Endometrium (tissue), 2 donors: ENCODE measurements at regions not wholly inside any gene's neighbourhood (a gene's known extent, or its start where the extent isn't known, plus 50 kb on each side); places are given as distances from the start of the nearest gene placed in this dataset.

Experiments used
- FAIRE-seq: peaks from 2 replicates; lab custom pipeline; 2012; peaks lifted over from hg19 to GRCh38; lab: Jason Lieb, UNC
- donor health status: control.
- donor health status: control.

DNA sequence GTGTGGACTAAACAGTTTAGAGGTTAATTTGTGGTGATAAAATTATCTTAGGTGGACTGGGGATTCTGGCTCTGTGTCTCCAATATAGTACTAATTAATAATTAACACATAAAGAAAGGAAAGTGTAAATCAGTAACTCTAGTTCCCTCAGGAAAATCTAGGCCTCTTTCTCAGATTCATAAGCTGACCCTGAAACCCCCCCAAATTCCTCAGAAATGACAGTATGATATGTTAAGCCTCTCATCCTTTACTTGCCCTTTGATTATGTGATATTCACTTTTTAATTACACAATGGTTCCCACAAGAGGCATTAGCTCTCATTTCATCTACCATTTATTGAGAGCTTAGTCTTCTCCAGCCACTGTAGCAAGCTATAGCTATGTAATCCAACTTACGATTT is 636.2 kb upstream of the SEMA6A start:
- no peak for FAIRE-seq

- FAIRE-seq: no peak
Measured at GRCh38 chr5:117209479-117209878, 634.9 kb upstream of the SEMA6A start.

DNA sequence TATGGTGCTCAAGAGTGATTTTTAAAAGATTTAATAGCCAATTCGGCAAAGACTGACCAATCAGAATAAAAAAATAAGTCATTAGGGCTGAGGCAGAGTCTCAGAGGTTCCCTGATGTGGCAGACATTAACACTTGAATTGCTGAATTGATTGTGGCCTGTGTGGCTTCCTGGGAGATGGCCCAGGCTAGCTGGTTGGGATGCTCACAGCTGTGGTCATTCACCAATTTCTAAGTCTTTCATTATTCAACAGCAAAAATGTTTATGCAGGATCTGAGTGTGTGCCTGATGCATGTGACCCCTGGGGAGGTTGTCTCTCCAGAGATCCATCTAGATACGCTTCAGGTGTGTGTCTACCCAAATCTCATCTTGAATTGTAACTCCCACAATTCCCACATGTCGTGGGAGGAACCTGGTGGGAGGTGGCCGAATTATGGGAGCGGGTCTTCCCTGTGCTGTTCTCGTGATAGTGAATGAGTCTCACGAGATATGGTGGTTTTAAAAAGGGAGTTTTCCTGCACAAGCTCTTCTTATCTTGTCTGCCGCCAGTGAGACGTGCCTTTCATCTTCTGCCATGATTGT is 632.6 kb upstream of the SEMA6A start:
- no peak for FAIRE-seq

DNA sequence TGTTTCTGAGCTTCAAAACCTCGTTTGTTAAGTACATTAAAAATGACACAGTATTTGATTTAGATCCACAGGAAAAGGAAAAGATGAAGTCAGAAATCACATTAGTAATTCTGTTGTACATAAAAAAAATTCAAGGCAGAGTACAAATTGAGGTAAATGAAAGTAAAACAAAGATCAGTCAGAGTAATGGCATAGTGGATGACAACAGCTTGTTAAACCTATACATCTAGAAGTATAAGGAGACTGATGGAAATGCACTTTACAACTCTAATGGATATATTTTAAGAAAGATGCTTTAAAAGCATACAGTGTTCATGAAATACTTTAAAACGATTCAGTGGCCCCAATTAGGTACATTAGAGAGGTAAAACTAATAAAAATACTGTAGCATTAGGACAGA is 631.3 kb upstream of the SEMA6A start:
- FAIRE-seq: no peak

DNA sequence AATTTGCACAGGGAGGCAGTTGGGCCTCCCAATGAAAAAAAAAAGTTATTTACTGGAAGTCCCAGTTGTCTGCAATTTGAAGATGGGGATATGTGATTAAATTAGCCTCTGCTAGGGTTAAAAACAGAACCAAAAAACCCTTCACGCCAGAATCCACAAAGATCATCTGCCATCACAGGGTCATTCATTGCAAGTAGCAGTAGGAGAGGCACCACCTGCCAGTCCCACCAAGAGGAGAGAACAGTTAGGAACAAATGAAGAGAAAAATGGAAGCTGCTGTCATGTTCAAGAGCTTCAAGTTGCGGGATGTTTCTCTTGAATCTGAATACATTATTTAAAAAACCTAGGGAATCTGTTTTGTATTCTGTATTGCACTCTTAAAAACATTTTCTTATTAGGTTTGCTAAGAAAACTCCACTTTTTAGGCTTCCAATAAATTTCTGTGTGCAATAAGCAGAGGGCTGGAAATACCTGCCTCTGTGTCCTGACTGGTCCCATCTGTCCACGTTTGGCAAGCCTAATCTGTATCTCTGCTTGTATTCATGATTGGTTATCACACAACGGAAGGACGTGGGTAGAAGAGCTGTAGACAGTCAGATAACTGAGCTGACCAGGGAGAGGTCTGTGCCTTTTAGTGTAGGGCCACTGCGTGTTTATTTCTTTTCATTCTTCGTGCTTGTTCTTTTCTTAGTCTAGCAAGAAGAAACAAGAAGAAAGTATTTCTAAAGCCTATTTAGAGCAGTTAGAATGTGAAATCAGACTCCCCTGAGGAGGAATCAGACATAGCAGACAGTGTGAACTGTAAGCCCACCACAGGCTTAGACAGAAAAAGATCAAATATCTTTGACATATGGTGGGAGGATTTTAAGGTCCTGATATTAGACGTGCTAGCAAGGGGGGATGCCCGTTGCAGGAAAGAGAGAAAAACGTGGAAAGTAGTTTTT is 630.6 kb upstream of the SEMA6A start:
- no peak for FAIRE-seq

DNA sequence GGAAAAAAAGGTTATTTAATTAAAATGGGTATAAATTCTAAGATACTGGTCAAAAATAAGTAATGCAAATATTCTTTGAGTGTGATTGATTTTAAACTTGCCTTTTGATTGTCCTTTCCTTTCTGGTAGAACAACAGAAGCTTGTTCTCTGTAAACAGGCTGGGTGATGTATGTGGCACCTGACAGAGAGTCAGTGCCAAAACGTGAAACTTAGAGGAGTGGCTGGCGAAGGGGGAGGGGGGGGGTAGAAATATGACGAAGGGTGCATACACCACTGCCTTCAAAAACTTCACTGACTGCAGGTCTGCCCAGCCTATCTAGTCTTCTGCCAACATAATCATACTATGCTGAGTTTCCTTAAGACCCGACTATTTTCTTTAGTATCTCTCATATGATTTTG is 629.8 kb upstream of the SEMA6A start:
- FAIRE-seq: no peak

DNA sequence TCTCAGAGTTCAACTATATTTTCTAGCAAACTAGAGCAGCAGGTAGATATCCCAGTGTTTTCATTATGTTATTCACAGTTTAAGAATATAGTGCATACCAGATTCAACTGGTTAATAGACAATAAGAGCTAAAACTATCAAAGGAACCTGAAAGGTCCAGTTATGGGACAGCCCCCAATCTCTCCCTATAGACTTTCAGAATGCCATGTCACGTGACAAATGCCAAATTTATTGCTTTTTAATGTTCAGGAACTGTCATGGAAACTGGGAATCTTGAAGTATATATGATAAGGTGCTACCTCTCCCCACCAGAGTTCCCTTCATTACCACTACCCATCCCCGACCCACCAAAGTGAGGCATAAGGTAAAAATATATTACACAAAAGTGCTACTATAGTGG is 629.0 kb upstream of the SEMA6A start:
- no peak for FAIRE-seq

GRCh38 chr5:117201001-117201400 is 626.4 kb upstream of the SEMA6A start:
- no peak for FAIRE-seq

- FAIRE-seq: no peak
Measured at GRCh38 chr5:117195076-117195475, 620.5 kb upstream of the SEMA6A start.

DNA sequence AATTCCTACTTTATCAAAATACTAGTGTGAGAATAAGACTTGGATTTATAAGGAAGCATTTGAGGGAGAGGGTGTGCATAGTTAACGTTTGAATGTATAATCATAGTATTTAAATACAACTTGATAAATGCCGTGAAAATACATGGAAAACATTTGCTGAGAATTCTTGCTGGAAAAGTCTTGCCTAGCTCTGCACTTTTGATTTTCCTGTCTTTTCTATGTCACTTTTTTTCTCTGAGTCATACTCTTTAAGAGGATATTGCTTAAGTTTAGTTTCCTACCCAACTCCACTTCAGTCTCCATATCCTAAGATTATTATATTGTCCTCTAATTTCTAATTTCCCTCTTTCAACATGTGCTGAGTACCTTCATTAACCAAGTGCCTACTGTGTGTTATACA is 616.6 kb upstream of the SEMA6A start:
- no peak for FAIRE-seq

- no peak for FAIRE-seq
Measured at GRCh38 chr5:117189784-117190183, 615.2 kb upstream of the SEMA6A start.

GRCh38 chr5:117188211-117188610 is 613.6 kb upstream of the SEMA6A start:
- no peak for FAIRE-seq

DNA sequence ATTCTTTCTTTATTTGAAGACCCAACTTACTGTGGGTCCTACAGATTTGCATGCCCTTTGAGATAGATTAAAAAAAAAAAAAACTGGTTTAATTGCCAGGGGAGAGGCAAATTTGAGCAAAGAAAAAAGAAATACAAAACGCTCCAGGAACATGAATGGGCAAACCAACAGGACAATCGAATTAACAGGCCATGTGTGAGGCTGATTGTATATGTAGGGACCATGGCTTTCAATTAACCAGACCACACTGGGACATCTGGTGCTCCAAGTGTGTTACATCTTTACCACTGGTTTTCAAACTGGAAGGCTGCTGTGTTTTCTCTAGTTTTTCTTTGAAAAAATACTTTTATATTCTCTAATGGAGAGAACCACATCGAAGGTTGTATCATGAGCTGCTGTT is 612.1 kb upstream of the SEMA6A start:
- no peak for FAIRE-seq

DNA sequence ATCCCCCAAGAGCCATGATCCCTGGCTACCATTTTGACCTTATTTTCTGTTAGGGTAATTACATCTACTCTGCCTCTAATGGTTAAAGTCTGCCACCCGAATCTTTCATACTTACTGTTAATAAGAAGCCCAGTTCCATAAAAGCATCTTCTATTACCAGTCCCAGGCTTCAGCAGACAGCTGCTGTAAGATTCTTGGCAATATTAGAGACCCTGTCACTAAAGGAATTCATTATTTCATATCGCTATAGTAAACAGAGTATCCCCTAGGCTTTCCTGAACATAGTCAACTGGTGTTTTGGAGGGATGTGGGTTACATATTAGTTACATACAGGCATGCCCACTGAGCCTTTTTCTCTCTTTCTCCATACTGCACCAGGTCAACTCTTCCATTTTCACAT is 608.7 kb upstream of the SEMA6A start:
- FAIRE-seq: no peak

DNA sequence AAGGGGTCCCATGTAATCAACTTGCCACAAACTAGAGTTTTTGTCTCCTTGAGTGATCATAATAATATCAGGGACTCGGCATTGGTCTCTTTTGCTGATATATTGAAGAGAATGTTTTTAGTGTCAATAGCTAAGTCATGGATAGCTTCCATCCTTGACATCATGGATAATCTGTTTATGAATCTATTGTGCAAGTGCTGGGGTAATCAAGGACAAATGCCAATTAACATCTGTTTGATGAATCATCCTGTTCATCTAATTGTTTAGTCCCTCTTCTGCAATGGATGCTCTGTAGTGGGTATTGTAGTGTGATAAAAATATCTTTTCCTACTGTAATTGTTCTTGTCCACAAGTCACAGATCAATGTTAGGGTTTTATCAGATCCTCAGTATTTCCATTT is 607.5 kb upstream of the SEMA6A start:
- FAIRE-seq: no peak

DNA sequence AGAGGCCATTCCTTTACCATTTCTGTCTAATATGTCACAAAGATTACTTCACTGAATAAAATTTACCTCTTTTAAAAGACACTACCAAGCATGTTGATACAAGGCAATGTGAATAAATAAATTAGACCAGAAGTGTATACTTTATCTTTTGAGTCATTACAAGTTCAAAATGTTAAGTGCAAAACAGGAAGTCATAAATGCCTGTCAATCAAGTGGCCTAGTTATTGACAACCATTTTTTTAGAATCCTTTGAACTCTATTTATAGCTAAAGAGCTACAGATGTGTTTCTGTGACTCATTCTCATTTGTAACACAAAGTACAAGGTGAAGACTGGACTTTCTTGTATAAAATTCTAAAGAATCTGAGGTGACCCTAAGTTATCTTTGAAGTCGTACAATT is 602.7 kb upstream of the SEMA6A start:
- FAIRE-seq: no peak

DNA sequence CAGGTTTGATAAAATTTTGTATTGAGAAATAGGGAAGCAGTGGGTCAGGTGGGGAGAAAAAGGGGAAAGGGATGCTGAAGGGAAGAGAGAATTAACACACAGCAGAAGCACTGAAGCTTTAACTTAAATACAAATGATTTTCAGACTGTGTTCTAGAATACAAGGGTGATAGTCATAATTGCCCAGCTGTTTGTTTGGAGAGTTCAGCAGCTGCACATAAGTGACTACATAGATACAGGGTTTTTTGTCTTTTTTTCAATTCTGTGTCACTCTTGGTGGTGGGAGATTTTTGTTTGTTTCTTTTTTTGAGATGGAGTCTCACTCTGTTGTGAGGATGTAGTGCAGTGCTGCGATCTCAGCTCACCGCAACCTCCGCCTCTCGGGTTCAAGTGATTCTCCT is 590.4 kb upstream of the SEMA6A start:
- no peak for FAIRE-seq

DNA sequence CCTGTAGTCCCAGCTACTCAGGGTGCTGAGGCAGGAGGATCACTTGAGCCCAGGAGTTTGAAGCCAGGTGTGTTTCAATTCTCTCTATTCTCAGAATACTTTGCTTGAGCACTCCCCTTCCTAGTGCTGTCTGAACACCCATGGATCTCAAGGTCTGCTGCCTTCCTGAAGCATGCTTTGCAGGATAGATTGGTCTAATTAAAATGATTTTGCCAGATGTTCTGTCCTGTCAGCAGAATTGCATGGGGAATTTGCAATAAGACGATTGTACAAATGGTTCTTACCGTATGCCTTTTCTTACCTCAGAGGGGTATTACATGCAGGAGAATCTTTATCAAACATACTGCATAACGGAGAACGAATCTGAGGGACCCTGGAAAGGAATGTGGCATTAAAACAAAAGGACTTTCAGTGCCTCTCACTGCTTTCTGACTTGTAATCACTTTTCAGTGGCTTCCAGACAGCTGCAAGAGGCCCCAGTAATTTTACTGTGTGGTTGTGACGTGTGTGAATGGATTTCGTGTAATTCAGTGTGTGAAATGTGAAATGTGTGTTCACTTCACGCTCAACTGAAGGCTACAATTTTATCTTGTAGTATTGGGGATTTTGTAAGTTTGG is 587.2 kb upstream of the SEMA6A start:
- no peak for FAIRE-seq

DNA sequence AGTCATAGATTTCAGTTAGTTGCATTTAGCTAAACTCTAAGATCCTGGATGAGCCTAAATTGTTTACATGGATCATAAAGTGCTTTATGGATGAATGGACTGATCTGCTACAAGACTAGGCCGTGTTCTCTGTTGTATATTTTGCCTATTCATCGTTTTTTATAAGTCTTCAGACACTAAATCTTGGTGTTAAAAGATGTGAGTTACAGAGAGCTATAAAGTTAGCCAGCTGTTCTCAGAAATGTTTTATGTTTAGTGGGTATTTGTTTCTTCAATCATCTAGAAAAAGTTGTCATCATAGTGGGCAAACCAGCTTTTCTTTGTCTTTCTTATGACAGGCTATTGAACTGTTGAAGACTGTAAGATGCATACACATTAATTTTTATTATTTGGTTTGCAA is 585.8 kb upstream of the SEMA6A start:
- no peak for FAIRE-seq

DNA sequence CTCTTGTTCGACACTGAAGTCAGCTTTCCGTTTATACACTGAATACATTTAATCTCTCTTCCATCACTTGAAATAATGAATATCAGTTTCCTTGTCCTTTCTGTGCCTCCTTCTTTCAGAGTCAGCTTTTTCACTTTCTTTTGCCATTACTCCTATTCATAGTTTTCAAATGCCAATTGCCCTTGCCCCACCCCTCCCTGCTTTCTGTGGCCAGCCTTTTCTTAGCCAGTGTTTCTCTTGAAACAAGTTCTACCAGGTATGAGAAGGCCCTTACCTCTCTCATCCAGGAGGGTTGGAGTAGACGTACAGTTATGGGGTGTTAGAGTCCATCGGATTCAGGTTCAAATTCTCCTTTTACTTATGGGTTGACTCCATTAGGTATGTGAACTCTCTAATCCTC is 574.7 kb upstream of the SEMA6A start:
- FAIRE-seq: no peak

DNA sequence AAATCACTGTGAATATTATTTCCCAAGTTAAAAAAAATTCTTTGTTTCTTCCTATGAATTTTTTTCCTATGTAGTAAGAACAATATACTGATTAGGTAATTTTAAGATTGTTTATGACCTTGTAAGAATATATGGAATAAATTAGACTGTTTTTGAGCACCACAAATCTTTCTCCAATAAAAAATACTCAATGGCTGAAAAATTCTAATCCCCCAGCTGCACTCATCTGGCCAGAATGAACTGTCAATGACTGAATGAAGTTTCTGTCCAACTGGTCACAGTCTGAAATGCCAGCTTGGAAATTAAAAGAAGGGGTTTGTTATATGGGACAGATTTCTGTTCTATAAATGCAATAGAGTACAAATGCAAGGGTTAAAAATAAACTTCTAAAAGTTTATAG is 569.5 kb upstream of the SEMA6A start:
- no peak for FAIRE-seq

DNA sequence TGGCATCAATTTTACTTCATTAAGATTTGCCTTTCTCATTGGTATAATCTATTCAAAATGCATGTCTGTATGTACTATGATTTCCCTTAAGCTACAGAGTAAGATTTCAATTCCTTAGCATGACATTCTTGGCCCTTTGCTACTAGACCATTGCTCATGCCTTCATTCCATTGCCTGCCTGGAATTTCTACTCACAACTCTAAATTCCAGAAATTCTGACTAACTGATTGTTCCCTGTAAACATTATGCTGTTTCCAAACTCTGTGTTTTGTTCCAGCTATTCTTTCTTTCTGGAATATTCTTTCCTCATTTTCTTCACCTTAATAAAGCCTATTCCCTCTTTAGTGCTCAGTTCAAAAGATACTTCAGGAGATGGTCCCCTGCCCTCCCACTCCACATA is 568.8 kb upstream of the SEMA6A start:
- FAIRE-seq: no peak

DNA sequence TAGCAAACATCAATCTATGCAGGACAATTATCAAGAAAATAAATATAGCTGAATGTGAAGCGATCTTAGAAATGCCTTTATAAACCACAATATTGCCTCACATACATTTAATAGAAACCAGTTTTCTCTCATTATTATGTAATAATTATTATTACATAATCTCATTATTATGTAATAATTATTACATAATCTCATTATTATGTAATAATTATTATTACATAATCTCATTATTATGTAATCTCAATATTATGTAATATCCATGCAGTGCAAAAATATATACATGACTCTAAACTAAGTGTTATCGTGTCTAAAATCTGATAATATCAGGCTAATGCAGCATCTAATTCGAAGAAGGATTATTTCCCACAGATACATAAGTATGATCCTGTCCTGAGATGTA is 563.9 kb upstream of the SEMA6A start:
- FAIRE-seq: peak; percentile 67

DNA sequence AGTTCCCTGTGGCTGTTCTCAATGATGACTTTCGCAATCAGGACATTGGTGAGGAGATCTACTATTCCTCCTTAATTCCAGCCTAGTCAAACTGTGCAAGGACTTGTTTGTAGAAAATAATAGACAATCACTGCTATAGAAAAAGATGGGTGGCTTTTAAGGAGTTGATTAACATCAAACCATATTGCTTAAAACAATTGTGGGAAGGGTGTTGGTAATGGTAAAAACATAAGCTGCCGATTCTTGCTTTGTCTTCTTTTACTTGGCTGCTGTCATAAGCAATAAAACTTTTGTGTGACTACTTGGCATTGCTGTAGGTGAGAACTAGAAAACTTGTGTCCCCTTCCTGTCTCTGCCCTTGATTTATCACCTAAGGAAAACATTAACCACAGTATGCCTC is 561.2 kb upstream of the SEMA6A start:
- no peak for FAIRE-seq
